Keratinocyte (primary cell): ENCODE measurements at regions not wholly inside any gene's neighbourhood (a gene's known extent, or its start where the extent isn't known, plus 50 kb on each side); places are given as distances from the start of the nearest gene placed in this dataset.

Source experiments
- DNase-seq: peaks from one replicate; pipeline ENCODE4 v3.0.0-alpha.2; 2011; ENCODE audit warnings: low read depth, missing footprints, low spot score
- FAIRE-seq: peaks from 2 replicates; lab custom pipeline; 2011; peaks lifted over from hg19 to GRCh38; lab: Jason Lieb, UNC
- H2AFZ ChIP-seq: 2 replicates; pipeline ENCODE4 v1.6.0; 2012; ENCODE audit warnings: low read length, control low read depth, inconsistent platforms; ENCODE audit not compliant: control insufficient read depth
- H3K27ac ChIP-seq: 2 replicates; pipeline ENCODE4 v1.5.1; 2011; ENCODE audit warnings: low read length; ENCODE audit not compliant: control insufficient read depth, insufficient read depth
- H3K27me3 ChIP-seq: 3 replicates; pipeline ENCODE4 v1.6.0; 2011; ENCODE audit warnings: low read length; ENCODE audit not compliant: control insufficient read depth, insufficient read depth; ENCODE audit errors: extremely low read depth
- H3K36me3 ChIP-seq, 2 experiments: 2 replicates in 1 of 2; 3 replicates in 1 of 2; pipeline ENCODE4 v1.5.1; 2011; ENCODE audit warnings: low read length in 2 of 2, mild to moderate bottlenecking in 1 of 2; ENCODE audit not compliant: control insufficient read depth in 2 of 2, insufficient read depth in 2 of 2; ENCODE audit errors: extremely low read depth in 1 of 2
- H3K4me1 ChIP-seq: 3 replicates; pipeline ENCODE4 v1.5.1; 2011; ENCODE audit warnings: low read length; ENCODE audit not compliant: control insufficient read depth, insufficient read depth; ENCODE audit errors: extremely low read depth
- H3K4me2 ChIP-seq: 3 replicates; pipeline ENCODE4 v1.6.0; 2011; ENCODE audit warnings: low read depth, low read length; ENCODE audit not compliant: control insufficient read depth, insufficient read depth; ENCODE audit errors: extremely low read depth
- H3K4me3 ChIP-seq, 3 experiments: fragments of 200-600 bp in 1 of 3; sonication (generic) in 1 of 3; 2 replicates in 2 of 3; 3 replicates in 1 of 3; pipeline ENCODE4 v1.5.1; 2011 to 2016; ENCODE audit warnings: low read length in 3 of 3, mild to moderate bottlenecking in 3 of 3, control low read depth in 2 of 3, inconsistent platforms in 1 of 3, low read depth in 1 of 3, mixed read lengths in 1 of 3, mixed run types in 1 of 3, moderate library complexity in 1 of 3; ENCODE audit not compliant: control insufficient read depth in 2 of 3, insufficient read depth in 2 of 3; ENCODE audit errors: extremely low read depth in 1 of 3
- H3K79me2 ChIP-seq: 2 replicates; pipeline ENCODE4 v1.6.0; 2012; ENCODE audit warnings: low read length; ENCODE audit not compliant: control insufficient read depth, insufficient read depth
- H3K9ac ChIP-seq: 3 replicates; pipeline ENCODE4 v1.6.0; 2011; ENCODE audit warnings: low read length; ENCODE audit not compliant: control insufficient read depth, insufficient read depth; ENCODE audit errors: extremely low read depth
- H3K9me1 ChIP-seq: 3 replicates; pipeline ENCODE4 v1.6.0; 2011; ENCODE audit warnings: low read length; ENCODE audit not compliant: control insufficient read depth, insufficient read depth; ENCODE audit errors: extremely low read depth
- H3K9me3 ChIP-seq: 2 replicates; pipeline ENCODE4 v1.5.1; 2012; ENCODE audit warnings: low read depth, low read length; ENCODE audit not compliant: control insufficient read depth
- H4K20me1 ChIP-seq: 3 replicates; pipeline ENCODE4 v1.6.0; 2011; ENCODE audit warnings: low read length; ENCODE audit not compliant: control insufficient read depth, insufficient read depth; ENCODE audit errors: extremely low read depth
- EZH2 ChIP-seq: IDR thresholded peaks from one replicate; pipeline ENCODE4 v1.6.1; 2012; ENCODE audit warnings: inconsistent platforms, mild to moderate bottlenecking, low read length, moderate library complexity
- dilution Hi-C: fragments of 300-500 bp; cut with MboI; formaldehyde crosslinking; loops from one replicate; pipeline ENCODE4 v1.7.0; 2020; ENCODE audit warnings: low sequenced_read_pairs; ENCODE audit not compliant: extremely low pct_ligation_motif_present
- TF ChIP-seq, protein P1 (sequence below), 3 experiments: IDR thresholded peaks in 1 of 3; conservative IDR thresholded peaks in 1 of 3; optimal IDR thresholded peaks in 1 of 3; 2 replicates in 2 of 3; 3 replicates in 1 of 3; pipeline versions ENCODE3 to v1.5.1; 2011; ENCODE audit warnings: low read length in 3 of 3, mild to moderate bottlenecking in 3 of 3, moderate library complexity in 2 of 3, control low read depth in 1 of 3, inconsistent platforms in 1 of 3; ENCODE audit not compliant: insufficient read depth in 2 of 3; ENCODE audit errors: extremely low read depth in 1 of 3

DNA sequence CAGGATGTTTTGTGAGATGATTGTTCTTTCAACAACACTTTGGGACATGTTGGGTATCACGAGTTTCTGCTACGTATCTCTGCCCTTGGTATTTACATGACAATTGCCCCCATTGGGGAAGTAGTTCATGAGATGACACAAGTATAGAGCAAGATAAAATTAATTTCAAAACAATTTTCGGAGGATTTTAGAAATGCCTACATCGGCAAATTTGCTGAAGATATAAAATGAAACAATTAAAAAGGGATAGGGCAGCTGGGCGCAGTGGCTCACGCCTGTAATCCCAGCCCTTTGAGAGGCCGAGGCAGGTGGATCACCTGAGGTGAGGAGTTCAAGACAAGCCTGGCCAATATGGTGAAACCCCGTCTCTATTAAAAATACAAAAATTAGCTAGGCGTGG is 371.7 kb downstream of the INHBA start:
- dilution Hi-C loops: no loop called here
- Histone ChIP-seq H3K27me3 (no peaks in the 10 kb centered on the region), H3K79me2 (no peaks in the 10 kb centered on the region), H3K9me1 (no peaks in the 10 kb centered on the region), H3K36me3 (no peaks in the 10 kb centered on the region), H3K4me3 (no peak overlapping the region), H3K9me3 (no peaks in the 10 kb centered on the region), H3K4me2 (no peak overlapping the region), H3K27ac (no peak overlapping the region), H3K4me1 (peaks cover 9% of the 10 kb centered on the region), H2AFZ (no peak overlapping the region), H4K20me1 (no peaks in the 10 kb centered on the region), H3K9ac (no peak overlapping the region)
- no peak for TF ChIP-seq EZH2
- TF ChIP-seq, protein P1, sequence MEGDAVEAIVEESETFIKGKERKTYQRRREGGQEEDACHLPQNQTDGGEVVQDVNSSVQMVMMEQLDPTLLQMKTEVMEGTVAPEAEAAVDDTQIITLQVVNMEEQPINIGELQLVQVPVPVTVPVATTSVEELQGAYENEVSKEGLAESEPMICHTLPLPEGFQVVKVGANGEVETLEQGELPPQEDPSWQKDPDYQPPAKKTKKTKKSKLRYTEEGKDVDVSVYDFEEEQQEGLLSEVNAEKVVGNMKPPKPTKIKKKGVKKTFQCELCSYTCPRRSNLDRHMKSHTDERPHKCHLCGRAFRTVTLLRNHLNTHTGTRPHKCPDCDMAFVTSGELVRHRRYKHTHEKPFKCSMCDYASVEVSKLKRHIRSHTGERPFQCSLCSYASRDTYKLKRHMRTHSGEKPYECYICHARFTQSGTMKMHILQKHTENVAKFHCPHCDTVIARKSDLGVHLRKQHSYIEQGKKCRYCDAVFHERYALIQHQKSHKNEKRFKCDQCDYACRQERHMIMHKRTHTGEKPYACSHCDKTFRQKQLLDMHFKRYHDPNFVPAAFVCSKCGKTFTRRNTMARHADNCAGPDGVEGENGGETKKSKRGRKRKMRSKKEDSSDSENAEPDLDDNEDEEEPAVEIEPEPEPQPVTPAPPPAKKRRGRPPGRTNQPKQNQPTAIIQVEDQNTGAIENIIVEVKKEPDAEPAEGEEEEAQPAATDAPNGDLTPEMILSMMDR (optimal IDR thresholded peaks at IDR 0.05 in 1 of 3, IDR thresholded peaks at IDR 0.05 in 1 of 3, conservative IDR thresholded peaks at IDR 0.05 in 1 of 3; ENCODE audit: extremely low read depth in 1 of 3, insufficient read depth in 2 of 3, low read length in 3 of 3): no peak
- DNase-seq (no peak), FAIRE-seq (no peak)

DNA sequence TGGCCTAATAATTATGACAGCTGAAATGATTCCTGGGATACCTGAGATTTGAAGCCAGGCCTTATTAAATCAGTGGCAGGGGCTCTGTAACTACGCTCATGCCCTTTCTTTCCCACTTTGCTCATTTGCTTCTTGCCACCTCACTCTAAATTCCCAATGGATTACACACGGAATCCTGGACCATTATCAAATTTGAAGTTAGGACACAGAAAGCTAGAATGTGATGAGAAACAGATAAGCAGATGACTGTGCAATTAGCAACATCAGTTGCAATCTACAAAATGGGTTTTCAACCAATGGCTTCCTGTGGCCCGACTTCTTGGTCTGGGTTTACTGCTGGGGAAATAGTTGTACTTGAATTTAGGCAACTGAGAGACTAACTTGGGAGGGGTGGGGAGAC is 374.3 kb downstream of the INHBA start:
- no peaks in the 10 kb centered on the region for H3K9me3 ChIP-seq
- DNase-seq: no peak
- H3K36me3 ChIP-seq: no peaks in the 10 kb centered on the region
- no peak overlapping the region for H3K4me2 ChIP-seq
- no peak overlapping the region for H3K27ac ChIP-seq
- no peak overlapping the region for H3K9ac ChIP-seq
- H3K4me1 ChIP-seq: peaks cover 15% of the 10 kb centered on the region
- H3K27me3 ChIP-seq: no peaks in the 10 kb centered on the region
- H3K9me1 ChIP-seq: no peaks in the 10 kb centered on the region
- no peak for FAIRE-seq
- dilution Hi-C loops: no loop called here
- no peaks in the 10 kb centered on the region for H3K79me2 ChIP-seq
- H2AFZ ChIP-seq: no peak overlapping the region
- no peaks in the 10 kb centered on the region for H4K20me1 ChIP-seq
- H3K4me3 ChIP-seq: no peak overlapping the region
- TF ChIP-seq, protein P1 (optimal IDR thresholded peaks at IDR 0.05 in 1 of 3, IDR thresholded peaks at IDR 0.05 in 1 of 3, conservative IDR thresholded peaks at IDR 0.05 in 1 of 3; ENCODE audit: extremely low read depth in 1 of 3, insufficient read depth in 2 of 3, low read length in 3 of 3): no peak
- no peak for TF ChIP-seq EZH2
